Ecto neural progenitor cell (in vitro differentiated cells): ENCODE measurements at regions not wholly inside any gene's neighbourhood (a gene's known extent, or its start where the extent isn't known, plus 50 kb on each side); places are given as distances from the start of the nearest gene placed in this dataset.

Source experiments
- DNase-seq: peaks from one replicate; pipeline ENCODE4 v3.0.0-alpha.2; 2018; ENCODE audit warnings: low spot score

DNA sequence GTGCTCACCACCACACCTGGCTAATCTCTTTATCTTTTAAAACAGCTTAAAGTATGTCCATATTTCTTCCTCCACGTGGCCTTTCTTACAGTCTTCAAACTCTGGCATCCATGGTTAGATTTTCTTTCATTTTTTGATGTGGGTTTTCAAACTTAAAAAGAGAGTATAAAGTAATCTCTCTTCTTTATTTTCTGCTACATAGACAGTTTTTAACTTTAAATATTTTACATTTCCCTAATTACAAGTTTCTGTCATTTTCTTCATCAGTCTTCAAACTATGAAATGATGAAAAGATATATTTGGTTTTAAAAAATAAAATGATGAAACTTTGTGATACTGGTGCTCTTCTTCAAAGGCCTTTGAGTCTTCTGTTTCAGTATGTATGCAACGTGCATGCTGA, 143.5 kb upstream of the ESRRG start:
- no peak for DNase-seq

DNA sequence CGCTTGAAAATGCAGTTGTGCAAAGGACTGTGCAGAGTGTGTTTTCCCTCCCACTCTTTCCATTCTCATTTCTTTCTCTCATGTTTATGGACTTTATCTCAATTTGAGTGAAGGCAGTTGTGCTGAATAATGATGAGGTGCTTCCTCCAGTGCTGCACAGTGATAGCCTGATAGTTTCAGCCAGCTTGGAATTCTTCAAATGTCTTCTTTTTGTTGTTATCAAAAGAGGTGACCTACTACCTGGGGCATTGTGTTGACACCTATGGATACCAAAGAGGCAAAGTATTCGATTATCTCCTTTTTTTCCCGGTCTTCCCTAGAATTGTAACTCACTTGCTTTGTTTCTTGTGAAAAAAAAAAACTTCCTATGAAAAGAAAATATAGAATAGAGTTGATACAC, 132.6 kb upstream of the ESRRG start:
- no peak for DNase-seq

DNA sequence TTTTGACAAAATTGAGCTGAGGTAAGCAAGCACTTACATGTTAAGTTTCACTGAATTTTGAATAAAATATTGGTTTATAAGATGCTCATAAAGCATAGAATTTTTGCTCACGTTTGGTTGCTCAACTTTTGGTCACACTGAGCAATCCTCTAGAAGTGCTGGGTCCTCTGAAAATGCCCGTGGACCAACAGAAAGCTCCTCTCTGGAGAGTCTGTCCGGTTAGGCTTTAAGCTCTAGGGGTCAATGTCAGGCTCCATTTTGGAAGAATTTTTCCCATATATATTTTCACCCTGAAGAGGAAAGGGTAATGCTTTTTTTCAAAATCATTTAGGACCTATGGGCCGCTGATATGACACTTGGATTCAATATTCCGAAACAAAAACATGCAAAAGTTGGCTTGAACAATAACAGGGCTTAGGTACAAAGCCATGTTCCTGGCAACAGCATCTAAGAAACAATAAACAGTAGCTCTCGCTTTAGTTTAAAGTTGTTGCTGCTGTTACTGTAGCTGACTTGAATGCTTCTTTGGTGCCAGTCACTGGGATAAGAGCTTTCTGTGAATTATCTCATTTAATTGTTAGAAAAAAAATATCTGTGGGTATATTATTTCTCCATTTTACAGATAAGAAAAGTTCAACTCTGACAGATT, 131.7 kb upstream of the ESRRG start:
- DNase-seq = no peak

DNA sequence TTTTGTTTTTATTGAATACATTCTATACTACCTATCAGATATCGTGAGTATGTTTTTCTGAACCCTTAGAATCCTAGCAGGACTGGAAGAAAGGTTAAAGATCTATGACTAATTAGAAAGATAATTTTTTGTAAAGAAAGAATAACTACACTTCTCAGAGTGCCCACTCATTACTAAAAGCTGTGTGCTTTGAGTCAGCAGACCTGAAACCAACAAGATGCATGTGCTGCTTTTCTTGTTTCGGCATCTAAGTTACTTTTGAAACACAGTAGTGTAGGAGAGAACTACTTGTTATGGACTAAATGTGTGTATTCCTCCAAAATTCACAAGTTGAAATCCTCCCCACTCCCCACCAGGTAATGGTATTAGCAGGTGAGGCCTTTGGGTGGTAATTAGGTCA, 127.8 kb upstream of the ESRRG start:
- DNase-seq = no peak

DNA sequence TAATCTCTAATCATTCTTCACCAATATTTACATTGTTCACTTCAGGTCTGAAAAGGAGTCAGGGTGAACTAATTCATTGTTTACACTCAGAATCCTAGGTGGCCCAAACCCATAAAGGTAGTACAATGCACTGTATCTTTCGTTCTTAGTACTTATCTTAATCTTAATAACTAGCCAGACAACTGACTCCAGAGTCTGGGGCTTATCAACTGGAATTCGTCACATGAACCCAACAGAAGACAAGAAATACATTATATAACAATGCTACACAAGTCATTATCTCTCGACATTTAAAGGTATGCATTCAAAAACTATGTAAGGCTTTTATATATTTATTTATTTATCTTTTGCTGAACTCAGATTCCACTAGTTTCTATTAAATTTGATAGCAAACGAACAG, 125.9 kb upstream of the ESRRG start:
- no peak for DNase-seq

DNA sequence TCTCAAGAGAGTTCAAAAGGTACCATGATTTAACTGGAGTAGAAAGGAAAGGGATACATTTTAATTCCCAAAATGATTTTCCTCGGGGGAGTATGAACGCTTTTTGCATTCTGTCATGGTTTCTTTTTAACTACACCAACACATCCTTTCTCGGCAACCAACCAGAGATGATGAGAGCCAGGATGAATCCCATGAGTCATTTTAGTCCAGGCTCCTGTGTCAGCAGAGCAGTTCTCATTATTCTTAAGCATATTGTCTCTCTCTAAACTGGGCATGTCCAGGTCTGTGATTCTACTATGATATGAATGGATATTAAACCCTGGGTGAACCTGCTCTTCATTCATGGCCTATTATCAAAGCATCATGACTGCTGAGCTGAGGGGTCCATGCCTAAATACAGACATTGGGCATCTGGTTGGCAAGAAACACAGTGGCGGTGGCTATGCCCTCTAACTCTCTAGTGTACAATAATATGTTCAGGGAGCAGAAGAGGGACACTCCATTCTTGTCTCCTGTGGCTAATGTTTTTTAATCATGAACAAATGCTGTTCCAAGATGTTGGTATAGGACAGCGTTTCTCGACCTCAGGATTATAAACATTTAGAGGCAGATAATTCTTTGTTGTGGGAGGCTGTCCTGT, 124.3 kb upstream of the ESRRG start:
- DNase-seq = no peak

DNA sequence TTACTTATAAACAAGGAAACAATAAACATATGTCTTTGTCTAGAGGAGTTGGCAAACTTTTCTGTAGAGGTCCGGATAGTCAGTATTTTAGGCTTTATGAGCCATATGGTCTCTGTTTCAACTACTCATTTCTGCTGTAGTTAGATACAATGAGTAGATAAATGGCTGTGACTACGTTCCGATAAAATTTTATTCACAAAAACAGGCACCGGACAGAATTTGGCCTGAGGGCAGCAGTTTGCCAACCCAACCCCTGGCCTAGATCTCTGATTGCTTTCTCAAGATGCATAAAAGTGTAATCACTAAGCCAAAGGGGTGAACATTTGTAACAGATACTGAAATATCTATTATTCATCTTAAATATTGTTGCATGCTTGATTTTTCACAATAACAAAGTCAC, 123.1 kb upstream of the ESRRG start:
- no peak for DNase-seq

DNA sequence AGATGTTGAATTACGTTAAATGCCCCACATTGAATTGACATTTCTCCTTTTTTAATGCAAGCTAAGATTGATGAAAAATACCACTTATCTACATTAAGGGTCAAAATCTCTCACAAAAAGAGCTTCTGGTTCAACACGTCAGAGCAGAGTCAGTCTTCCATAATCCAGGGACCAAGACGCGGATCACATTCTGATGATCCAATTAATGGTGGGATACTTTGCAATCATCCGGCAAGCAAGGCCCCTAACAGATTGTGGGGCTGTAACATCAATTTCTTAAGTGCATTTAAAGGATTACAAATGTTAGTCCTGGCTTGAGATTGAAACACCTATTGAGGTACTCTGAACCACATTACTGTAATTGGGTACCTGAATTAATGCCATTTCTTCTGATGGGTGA, 120.2 kb upstream of the ESRRG start:
- DNase-seq = no peak

DNA sequence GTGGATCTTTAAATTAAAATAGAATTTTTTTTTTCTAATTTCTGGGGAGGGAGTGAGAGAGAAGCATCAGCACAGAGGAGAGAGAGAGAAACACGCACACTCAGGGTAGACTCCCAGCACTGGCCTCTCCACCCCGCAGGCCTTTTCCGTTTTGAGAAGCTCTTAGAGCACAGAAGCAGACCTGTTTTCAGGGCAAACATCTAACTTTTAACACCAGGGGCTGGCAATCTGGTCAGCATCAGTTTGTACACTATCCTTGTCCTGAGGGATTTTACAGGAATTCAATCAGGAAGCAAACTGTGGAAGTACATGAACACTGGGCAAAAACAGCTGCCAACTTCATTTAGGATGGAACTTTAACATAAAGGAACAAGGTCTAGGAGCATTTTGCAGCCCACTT, 117.9 kb upstream of the ESRRG start:
- DNase-seq = no peak

DNA sequence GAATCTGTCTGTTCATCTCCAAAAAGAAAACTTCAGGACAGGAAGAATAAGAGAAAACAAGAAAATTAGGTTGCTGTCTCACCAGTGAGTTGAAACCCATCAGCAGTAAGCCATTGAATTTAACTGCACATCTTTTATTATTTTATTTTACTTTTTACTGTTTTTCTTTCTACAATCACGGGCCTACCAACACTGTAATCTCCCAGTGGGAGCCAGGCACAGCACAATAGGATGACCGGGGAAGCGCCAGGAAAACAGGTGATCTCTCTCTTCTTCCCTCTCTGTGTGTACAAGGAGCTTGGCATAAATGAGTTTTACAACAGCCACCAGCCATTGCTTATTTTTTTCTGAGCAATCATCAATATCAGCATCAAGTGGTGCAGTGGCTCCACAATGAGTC, 113.1 kb upstream of the ESRRG start:
- DNase-seq = no peak

DNA sequence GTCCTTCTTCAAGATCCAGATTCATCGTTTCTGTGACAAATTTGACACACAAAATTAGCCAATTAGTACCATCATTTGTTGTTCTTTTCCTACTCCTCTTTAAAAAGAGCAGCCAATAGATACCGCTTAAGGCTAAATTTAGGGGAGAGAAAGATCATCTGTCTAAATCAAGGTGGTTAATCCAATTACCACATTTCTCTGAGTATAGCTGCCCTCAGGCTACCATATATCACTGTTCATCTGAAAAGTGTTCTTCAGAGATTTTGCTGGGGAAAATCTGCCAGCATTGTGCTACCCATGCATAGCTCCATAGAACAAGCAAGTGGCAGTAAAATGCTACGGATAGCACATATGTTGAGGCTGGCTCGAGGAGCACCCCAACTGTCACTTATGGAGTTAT, 110.3 kb upstream of the ESRRG start:
- no peak for DNase-seq

DNA sequence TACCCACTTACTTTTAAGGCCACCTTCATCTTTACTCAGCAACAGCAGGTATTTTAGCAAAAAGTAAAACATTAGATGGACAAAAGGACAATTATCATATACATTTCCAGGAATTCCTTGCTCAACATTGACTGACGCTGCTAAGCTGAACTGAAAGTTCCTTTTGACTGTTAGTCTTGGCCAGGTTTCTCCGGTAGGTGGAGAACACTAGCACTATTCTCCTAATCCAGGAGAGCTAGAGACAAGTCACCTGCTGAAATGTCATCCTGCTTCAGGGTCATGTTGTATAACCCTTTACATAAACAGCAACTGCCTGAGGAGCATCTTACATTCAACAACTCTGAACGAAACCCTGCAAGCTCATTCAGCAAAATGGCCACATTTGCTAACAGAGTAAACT, 109.0 kb upstream of the ESRRG start:
- DNase-seq = no peak

DNA sequence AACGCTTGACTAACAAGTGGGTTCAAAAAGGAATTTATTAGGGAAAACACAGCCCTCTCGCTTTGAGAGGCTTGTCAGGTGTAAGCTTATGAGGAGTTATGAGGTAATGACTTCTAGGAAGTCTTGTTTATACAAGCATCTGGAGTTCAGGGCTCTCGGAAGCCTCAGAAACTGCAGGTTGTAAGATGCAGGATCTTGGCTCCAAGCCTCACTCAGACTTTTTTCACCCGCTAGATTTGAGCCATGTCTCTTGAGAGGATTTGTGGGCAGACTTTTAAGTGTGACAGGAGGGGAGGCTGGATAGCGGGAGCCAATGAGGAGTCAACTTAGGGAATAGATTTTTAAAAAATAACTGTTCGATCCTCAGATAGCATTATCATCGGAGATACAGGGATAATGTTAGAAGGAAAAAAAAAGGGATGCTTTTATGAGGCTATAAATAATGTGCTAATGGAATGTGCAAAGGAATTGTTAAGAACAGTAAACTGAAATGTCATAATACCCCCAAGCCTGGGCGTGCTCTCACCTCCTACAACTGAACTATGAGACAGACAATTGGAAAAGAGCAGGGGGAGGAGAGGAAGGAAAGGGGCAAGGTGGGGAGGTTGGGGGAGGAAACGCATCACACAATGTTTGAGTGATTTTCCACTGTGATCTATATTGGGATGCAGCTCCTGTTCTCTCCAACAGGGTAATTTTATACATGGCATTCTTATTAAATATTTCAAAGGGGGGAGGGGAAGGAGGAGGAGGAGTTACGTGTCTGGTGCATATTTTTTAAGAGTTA, 107.4 kb upstream of the ESRRG start:
- no peak for DNase-seq

DNA sequence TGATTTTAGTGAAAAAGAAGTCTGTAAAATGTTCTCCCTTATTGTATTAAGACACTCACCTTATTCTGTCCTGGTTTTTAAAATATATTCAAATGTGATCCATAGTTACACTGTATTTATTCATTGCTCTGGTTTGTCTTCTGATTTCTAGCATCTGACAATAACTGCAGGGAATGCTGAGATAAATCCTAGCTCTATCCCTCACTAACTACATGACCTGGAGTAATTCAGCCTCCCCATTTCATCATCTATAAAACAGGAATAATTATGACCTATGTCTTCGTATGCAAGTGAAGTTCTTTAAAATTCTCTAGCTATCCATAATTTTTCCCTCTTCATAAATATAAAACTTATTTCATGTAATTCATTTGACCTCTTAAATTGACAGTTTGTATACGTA, 104.0 kb upstream of the ESRRG start:
- DNase-seq = no peak

DNA sequence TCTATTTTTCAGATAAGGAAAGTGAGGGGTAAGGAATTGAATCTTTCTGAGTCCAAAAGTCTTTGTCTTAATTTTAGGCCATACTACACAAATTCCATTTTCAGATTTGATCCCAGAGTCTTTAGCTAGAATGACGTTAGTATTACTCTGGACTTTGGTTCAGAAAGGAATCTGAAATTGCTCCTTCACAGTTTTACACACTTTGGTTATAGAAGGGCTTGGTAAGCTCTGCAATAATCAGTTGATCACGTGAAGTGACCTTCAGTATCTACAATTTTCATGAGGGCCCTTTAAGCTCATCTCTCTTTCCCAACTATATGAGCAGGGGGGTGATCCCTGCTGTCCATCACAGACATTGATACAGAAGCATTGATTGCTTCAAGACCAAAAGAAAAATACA, 103.4 kb upstream of the ESRRG start:
- DNase-seq = no peak

DNA sequence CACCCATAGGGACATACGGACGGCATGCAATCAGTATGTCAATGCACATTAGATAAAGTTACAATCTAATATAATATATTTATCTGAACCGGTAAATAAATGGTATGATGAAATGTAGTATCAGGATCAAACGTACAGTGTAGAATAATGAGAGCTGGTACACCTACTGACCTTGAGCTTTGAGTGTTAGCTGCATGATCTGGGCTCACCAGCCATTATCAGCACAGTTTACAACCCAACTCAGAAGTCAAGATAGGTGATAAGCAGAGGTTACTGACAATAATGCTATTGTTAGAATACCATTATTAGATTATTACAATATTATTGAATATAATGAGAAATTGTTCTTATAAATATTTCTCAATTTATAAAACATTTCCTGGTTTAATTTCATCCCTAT, 103.0 kb upstream of the ESRRG start:
- no peak for DNase-seq

DNA sequence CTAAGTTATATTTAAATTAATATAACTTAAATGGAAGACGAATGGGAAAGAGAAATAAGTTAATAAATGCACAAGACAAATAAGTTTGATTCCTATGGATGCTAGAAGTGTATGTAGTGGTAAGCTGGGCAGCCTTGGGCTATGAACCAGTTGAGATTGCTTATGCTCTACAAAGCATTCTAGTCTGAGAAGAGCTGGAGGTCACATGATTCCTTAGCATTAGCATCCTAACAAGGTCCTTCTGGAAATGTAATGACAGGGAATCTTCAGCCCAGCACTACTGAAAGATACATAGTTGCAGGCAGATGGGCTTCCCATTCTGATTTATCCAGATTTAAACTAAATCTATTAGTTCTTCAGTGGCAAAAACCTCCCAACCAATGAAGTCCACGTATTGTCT, 102.3 kb upstream of the ESRRG start:
- DNase-seq = no peak

DNA sequence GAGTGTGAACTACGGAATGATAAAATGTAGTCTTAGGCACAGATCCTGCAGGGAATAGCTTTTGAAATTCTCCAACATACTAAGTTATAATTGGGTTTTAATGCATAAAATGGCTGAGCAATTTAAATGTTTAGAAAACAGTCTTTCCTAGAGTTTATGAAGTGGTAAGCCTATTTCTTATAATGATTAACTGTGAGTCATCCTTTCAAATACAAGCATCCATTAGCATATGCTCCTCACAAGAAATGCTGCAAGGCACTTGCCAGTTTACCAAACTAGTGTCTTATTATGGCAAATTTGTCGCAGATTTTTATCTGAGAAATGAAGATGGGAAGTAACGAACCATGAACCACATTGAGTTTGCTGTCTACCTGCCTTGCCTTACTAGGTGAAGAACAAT, 101.3 kb upstream of the ESRRG start:
- no peak for DNase-seq

DNA sequence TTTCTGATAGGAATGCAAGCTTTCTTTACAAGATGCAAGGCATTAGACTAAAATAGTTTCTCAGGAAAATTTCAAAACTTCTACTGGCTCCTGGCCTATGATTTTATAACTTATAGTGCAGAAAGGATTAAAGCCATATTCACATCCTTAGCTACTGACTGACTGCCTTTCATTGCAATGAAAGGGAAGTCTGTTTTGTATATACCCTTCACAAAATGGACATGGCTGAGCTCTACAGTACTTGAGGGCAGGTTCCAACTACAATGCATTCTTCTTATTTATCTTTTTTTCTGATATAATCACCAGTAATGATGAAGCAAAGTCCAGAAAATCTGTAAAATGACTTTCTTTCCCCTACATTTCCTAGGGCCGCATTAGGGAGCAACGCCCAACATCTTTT, 100.5 kb upstream of the ESRRG start:
- no peak for DNase-seq

DNA sequence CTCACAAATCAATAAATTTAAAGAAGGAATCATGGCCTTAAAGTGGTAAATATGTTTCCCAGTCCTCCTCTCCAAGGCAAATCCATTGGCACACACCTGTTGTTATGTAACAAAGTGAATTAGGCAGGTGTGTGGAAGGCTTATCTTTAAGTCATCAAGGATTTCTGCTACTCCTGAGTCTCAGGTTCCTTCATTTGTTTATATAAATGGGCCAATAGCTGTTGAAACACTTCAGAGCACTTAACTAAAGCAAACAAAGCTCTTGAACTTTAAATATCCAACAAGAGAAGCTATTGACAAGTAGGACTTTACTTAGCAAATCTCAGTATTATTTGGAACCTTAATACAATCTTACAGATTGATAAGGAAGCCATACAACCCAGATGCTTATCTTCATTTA, 99.3 kb upstream of the ESRRG start:
- no peak for DNase-seq

DNA sequence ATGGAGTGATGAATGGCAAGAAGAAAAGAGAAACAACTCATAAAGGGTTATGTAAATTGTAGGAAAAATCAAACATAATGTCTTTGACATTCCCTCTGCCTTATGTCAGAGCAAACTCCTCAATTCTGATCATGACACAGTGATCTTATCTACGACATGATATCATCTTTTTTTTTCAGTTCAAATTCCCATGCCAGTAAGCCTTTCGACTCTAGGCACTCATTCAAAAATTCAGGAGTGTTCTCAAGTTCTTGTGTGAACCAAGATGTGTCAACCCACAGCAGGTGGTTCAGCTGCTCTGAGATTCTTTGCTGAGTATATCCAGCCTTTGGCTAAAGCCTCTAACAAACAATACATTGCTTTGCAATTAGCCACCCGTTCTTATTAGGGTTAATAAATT, 97.1 kb upstream of the ESRRG start:
- no peak for DNase-seq

DNA sequence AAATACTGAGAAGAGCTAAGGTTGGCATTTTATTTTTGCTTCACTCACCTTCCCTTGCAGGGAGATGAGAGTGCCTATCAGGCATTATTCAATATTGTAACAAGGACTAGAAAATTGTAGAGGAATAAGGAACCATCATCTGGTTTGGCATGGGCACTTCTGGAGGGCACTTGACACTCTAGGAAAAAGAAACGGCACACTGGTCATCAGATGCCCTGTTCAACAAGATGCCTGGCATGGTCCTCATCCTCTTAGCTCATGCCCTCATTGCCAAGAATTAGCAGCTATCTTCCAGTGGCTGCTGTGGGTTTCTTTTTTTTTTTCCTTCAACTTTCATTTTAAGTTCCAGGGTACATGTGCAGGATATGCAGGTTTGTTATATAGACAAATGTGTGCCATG, 95.1 kb upstream of the ESRRG start:
- DNase-seq = no peak

DNA sequence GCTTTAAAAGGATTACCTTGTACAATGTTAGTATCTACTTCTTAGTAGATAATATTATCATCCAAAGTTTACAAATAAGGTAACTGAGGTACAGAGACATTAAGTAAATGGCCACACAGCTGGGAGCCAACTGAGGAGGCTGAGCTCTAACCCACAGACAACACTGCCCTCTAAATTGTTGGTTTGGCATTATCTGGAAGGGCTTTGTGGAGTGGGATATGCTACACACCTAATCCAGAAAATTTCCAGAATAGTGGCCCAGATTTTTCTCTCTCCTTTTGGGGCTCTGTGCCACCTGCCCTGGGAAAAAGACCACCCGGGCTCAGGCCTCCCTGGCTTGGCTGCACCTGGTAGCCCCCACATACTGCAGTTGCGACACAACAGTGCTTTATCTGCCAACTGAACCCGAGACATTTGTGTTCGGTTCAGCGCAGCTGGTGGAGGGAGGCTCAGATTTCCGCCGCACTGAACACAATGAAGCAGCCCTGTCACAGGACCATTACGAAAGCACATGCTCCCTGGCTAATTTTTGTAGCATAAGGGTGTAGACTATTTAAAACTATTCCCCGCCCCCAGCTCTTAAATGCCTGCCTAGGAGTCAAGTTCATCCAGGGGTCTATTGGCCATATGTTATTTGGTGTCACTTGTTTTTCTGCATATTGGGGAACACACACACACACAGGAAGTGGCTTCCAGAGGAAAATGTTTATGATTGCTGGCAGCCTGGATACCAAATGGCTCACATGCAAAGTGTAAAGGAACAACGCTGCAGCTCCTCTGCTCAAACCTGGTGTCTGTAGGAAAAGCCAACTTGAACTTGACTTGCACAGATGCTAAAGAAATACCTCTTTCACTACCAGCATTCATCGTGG, 92.3 kb upstream of the ESRRG start:
- no peak for DNase-seq
